Tibial artery (tissue), 4 donors: ENCODE measurements at regions not wholly inside any gene's neighbourhood (a gene's known extent, or its start where the extent isn't known, plus 50 kb on each side); places are given as distances from the start of the nearest gene placed in this dataset.

Experiments
- DNase-seq, 2 donors: peaks; one replicate each; pipeline ENCODE4 v3.0.0-alpha.2; 2019
- H3K27ac ChIP-seq, 2 donors: fragments of 200-600 bp; sonication (generic) in 1 of 2; 1 replicate in 1 of 2; 2 replicates in 1 of 2; pipeline ENCODE4 v1.5.1; 2018 to 2019; ENCODE audit warnings: mild to moderate bottlenecking in 1 of 2
- H3K27me3 ChIP-seq, 2 donors: fragments of 200-600 bp; sonication (generic) in 1 of 2; one replicate each; pipeline versions ENCODE4 v1.5.1 to v1.6.0; 2016 to 2019
- H3K36me3 ChIP-seq, 3 donors: fragments of 200-600 bp; sonication (generic) in 2 of 3; one replicate each; pipeline ENCODE4 v1.5.1; 2016 to 2019; ENCODE audit warnings: mild to moderate bottlenecking in 2 of 3
- H3K4me1 ChIP-seq, 4 donors: fragments of 200-600 bp; sonication (generic) in 2 of 4; 1 replicate in 3 of 4; 2 replicates in 1 of 4; pipeline ENCODE4 v1.5.1; 2016 to 2019
- H3K4me3 ChIP-seq, 2 donors: fragments of 200-600 bp; sonication (generic) in 1 of 2; 1 replicate in 1 of 2; 2 replicates in 1 of 2; pipeline ENCODE4 v1.5.1; 2018 to 2019; ENCODE audit warnings: mild to moderate bottlenecking in 2 of 2
- H3K9me3 ChIP-seq, 3 donors: fragments of 200-600 bp; sonication (generic) in 1 of 3; one replicate each; pipeline ENCODE4 v1.5.1; 2016 to 2019
- CTCF ChIP-seq, 2 experiments: fragments of 200-600 bp in 1 of 2; fragments of 450-650 bp in 1 of 2; IDR thresholded peaks; one replicate each; pipeline ENCODE4 v1.5.1; 2017 to 2019; ENCODE audit warnings: antibody characterized with exemption in 2 of 2, mild to moderate bottlenecking in 1 of 2, moderate library complexity in 1 of 2
- intact Hi-C: fragments of 100-400 bp; cut with DNase I; formaldehyde crosslinking; loops from one replicate; pipeline ENCODE4 v1.15.0; 2023; ENCODE audit warnings: low total_unique reads

- Histone ChIP-seq H3K4me3 (no peak overlapping the region), H3K4me1 (peaks cover 0 to 37% (median 14%) of the 10 kb centered on the region in 4 donors), H3K9me3 (no peaks in the 10 kb centered on the region), H3K27ac (no peak overlapping the region), H3K36me3 (no peaks in the 10 kb centered on the region), H3K27me3 (no peaks in the 10 kb centered on the region)
- intact Hi-C loops: no loop called here
- no peak for TF ChIP-seq CTCF (IDR thresholded peaks at IDR 0.05)
- DNase-seq: no peak
Measured at GRCh38 chr11:95675585-95675984, 114.0 kb downstream of the FAM76B start.

DNA sequence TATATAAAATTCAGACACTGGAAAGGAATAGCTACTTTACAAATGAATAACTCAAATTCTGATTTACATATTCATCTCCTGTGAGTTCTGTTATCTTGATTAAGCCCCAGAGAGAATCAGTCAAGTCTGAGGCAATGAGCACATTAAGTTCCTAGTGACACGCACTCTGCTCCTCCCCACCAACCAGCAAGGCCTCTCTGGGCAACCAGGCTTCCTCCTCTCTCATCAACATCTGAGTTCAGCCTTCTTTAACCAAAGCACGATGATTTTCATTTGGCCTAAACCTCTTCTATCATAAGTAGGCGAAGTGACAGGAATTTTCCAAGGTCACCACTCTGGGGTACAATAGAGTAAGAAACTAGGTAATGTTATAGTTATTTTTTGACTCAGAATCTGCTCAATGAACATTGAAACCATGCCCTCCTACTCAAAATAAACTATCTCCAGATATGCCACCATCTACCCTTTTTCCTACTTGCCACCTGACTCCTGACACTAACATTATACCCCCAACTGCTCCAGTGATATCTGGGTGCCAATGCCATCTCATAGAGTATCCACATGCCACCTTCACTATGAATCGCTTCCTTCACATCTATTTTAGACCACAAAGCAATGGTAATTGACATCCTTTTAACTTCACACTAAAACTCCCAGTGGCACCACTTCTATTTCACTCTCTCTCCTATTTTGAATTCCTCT lies 114.8 kb downstream of the FAM76B start:
- DNase-seq: no peak
- intact Hi-C loops: no loop called here
- Histone ChIP-seq H3K27ac (no peak overlapping the region), H3K36me3 (no peaks in the 10 kb centered on the region), H3K4me1 (peaks cover 0 to 29% (median 10%) of the 10 kb centered on the region in 4 donors), H3K4me3 (no peak overlapping the region), H3K9me3 (no peaks in the 10 kb centered on the region), H3K27me3 (no peaks in the 10 kb centered on the region)
- TF ChIP-seq CTCF (IDR thresholded peaks at IDR 0.05): no peak

GRCh38 chr11:95671768-95672167 lies 117.8 kb downstream of the FAM76B start:
- TF ChIP-seq CTCF (IDR thresholded peaks at IDR 0.05): no peak
- intact Hi-C loops: no loop called here
- no peak for DNase-seq

DNA sequence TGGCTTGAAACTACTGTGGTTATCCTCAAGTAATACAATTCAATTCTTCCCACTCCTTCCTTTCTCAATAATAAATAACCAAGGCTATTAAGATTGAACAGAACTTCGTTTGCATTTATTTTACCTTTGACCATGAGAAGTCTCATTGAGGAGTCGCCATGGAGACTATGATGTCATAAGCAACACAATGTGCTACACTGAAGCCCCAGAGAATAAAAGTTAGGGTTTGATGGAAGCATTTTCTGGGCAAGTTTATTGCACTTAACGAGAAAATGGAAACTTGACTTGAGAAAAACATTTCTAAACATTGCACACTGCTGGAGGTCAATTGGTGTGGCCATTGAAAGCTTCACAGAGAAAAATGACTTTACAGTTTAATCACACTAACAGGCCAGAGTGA lies 121.5 kb downstream of the FAM76B start:
- no peak for DNase-seq
- H3K9me3 ChIP-seq: no peaks in the 10 kb centered on the region
- no peaks in the 10 kb centered on the region for H3K27me3 ChIP-seq
- H3K27ac ChIP-seq: no peak overlapping the region
- peaks cover 0 to 9% (median 0%) of the 10 kb centered on the region in 4 donors for H3K4me1 ChIP-seq
- intact Hi-C loops: no loop called here
- no peak for TF ChIP-seq CTCF (IDR thresholded peaks at IDR 0.05)
- H3K36me3 ChIP-seq: no peaks in the 10 kb centered on the region
- H3K4me3 ChIP-seq: no peak overlapping the region

More at GRCh38 chr11:95671768-95672167, 117.8 kb downstream of the FAM76B start:
- no peaks in the 10 kb centered on the region for H3K27me3 ChIP-seq
- H3K27ac ChIP-seq: no peak overlapping the region
- peaks cover 0 to 22% (median 10%) of the 10 kb centered on the region in 4 donors for H3K4me1 ChIP-seq
- H3K4me3 ChIP-seq: no peak overlapping the region
- no peaks in the 10 kb centered on the region for H3K36me3 ChIP-seq
- H3K9me3 ChIP-seq: no peaks in the 10 kb centered on the region

DNA sequence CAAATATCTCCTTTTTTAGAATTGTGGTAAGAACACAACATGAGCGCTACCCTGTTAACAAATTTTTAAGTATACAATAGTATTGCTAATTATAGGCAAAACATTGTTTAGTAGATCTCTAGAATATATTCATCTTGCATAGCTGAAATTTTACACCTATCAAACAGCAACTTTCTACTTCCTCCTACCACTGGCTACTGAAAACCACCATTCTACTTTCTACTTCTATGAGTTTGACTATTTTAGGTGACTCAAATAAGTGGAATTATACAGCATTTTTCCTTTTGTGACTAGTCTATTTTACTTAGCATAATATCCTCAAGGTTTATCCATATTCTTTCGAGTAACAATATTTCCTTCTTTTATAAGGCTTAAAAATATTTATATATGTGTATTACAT lies 128.4 kb downstream of the FAM76B start:
- Histone ChIP-seq H3K4me3 (no peak overlapping the region), H3K27me3 (no peaks in the 10 kb centered on the region), H3K9me3 (no peaks in the 10 kb centered on the region), H3K36me3 (no peaks in the 10 kb centered on the region), H3K27ac (peak overlapping the region in 1 of 2 donors; percentile 9), H3K4me1 (peaks cover 0 to 22% (median 7%) of the 10 kb centered on the region in 4 donors)
- intact Hi-C loops: no loop called here
- DNase-seq: no peak
- TF ChIP-seq CTCF (IDR thresholded peaks at IDR 0.05): no peak
